Hepatocyte (in vitro differentiated cells): ENCODE measurements at regions not wholly inside any gene's neighbourhood (a gene's known extent, or its start where the extent isn't known, plus 50 kb on each side); places are given as distances from the start of the nearest gene placed in this dataset.

Experiments used
- CTCF ChIP-seq: fragments of 200-600 bp; sonication (generic); IDR thresholded peaks from 2 replicates; pipeline ENCODE4 v1.5.1; 2016; ENCODE audit warnings: antibody characterized with exemption, mild to moderate bottlenecking; ENCODE audit not compliant: poor library complexity
- EZH2 ChIP-seq: fragments of 200-600 bp; sonication (generic); IDR thresholded peaks from 2 replicates; pipeline ENCODE4 v1.6.1; 2016; ENCODE audit warnings: antibody characterized with exemption, mild to moderate bottlenecking, borderline replicate concordance
- EZH2phosphoT487 ChIP-seq: fragments of 200-600 bp; sonication (generic); IDR thresholded peaks from one replicate; pipeline ENCODE4 v1.6.1; 2018; ENCODE audit warnings: antibody characterized with exemption, mild to moderate bottlenecking, low read depth, moderate library complexity; ENCODE audit not compliant: unreplicated experiment, severe bottlenecking

- TF ChIP-seq CTCF (no peak), EZH2 (no peak), EZH2phosphoT487 (no peak)
Measured at GRCh38 chr12:127944211-127944899, 322.6 kb upstream of the TMEM132C start.
